Breast epithelium (tissue), 3 donors: ENCODE measurements at regions not wholly inside any gene's neighbourhood (a gene's known extent, or its start where the extent isn't known, plus 50 kb on each side); places are given as distances from the start of the nearest gene placed in this dataset.

Experiments
- POLR2A ChIP-seq: fragments of 450-650 bp; IDR thresholded peaks from one replicate; pipeline ENCODE4 v1.6.1; 2016; ENCODE audit warnings: antibody characterized with exemption, mild to moderate bottlenecking, moderate library complexity
- POLR2AphosphoS5 ChIP-seq, 3 donors: sonication (generic); formaldehyde crosslinking; IDR thresholded peaks; one replicate each; pipeline ENCODE4 v1.6.1; 2017; ENCODE audit warnings: antibody characterized with exemption in 3 of 3
- TF ChIP-seq, protein P1 (sequence below), 3 donors: fragments of 450-650 bp; IDR thresholded peaks; one replicate each; pipeline ENCODE4 v1.5.1; 2016 to 2017; ENCODE audit warnings: antibody characterized with exemption in 3 of 3, mild to moderate bottlenecking in 3 of 3, moderate library complexity in 3 of 3

GRCh38 chr10:108689891-108690290, 1233.4 kb downstream of the XPNPEP1 start:
- TF ChIP-seq, protein P1, sequence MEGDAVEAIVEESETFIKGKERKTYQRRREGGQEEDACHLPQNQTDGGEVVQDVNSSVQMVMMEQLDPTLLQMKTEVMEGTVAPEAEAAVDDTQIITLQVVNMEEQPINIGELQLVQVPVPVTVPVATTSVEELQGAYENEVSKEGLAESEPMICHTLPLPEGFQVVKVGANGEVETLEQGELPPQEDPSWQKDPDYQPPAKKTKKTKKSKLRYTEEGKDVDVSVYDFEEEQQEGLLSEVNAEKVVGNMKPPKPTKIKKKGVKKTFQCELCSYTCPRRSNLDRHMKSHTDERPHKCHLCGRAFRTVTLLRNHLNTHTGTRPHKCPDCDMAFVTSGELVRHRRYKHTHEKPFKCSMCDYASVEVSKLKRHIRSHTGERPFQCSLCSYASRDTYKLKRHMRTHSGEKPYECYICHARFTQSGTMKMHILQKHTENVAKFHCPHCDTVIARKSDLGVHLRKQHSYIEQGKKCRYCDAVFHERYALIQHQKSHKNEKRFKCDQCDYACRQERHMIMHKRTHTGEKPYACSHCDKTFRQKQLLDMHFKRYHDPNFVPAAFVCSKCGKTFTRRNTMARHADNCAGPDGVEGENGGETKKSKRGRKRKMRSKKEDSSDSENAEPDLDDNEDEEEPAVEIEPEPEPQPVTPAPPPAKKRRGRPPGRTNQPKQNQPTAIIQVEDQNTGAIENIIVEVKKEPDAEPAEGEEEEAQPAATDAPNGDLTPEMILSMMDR (IDR thresholded peaks at IDR 0.05), result no peak
- no peak for TF ChIP-seq POLR2AphosphoS5 (IDR thresholded peaks at IDR 0.05)
- no peak for TF ChIP-seq POLR2A
